ENCODE measurements at regions not wholly inside any gene's neighbourhood (a gene's known extent, or its start where the extent isn't known, plus 50 kb on each side); places are given as distances from the start of the nearest gene placed in this dataset.

DNA sequence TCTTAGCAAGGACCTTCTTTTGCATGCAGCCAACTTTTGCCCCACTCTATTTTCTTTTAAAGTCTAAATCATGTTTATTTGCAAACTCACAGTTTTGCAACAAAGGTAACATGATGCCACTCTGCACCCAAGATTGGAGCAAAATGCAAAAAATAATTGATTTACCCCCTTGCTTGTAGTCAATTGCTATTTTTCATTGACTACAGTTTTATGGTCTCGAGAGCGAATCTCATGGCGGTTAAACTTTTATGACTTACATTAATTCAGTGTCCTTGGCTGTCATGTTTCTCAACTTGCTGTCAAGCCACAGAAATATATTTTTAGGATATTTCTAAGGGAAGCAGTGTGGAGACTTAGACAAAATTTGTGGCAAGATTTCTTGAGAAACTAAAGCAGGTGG, 110.0 kb upstream of the JCAD start:
- TF ChIP-seq, protein P1, sequence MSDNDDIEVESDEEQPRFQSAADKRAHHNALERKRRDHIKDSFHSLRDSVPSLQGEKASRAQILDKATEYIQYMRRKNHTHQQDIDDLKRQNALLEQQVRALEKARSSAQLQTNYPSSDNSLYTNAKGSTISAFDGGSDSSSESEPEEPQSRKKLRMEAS (CRISPR knock-in tag; IDR thresholded peaks at IDR 0.05) = no peak
- TF ChIP-seq, protein P2, sequence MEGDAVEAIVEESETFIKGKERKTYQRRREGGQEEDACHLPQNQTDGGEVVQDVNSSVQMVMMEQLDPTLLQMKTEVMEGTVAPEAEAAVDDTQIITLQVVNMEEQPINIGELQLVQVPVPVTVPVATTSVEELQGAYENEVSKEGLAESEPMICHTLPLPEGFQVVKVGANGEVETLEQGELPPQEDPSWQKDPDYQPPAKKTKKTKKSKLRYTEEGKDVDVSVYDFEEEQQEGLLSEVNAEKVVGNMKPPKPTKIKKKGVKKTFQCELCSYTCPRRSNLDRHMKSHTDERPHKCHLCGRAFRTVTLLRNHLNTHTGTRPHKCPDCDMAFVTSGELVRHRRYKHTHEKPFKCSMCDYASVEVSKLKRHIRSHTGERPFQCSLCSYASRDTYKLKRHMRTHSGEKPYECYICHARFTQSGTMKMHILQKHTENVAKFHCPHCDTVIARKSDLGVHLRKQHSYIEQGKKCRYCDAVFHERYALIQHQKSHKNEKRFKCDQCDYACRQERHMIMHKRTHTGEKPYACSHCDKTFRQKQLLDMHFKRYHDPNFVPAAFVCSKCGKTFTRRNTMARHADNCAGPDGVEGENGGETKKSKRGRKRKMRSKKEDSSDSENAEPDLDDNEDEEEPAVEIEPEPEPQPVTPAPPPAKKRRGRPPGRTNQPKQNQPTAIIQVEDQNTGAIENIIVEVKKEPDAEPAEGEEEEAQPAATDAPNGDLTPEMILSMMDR (IDR thresholded peaks at IDR 0.05) = no peak
- TF ChIP-seq, protein P3, sequence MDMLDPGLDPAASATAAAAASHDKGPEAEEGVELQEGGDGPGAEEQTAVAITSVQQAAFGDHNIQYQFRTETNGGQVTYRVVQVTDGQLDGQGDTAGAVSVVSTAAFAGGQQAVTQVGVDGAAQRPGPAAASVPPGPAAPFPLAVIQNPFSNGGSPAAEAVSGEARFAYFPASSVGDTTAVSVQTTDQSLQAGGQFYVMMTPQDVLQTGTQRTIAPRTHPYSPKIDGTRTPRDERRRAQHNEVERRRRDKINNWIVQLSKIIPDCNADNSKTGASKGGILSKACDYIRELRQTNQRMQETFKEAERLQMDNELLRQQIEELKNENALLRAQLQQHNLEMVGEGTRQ (CRISPR knock-in tag; IDR thresholded peaks at IDR 0.05) = no peak
- TF ChIP-seq NFYB (CRISPR knock-in tag; conservative IDR thresholded peaks at IDR 0.05; ENCODE audit: low read depth) (no peak), NR2C2 (CRISPR knock-in tag; IDR thresholded peaks at IDR 0.05) (no peak), RELA (CRISPR knock-in tag; IDR thresholded peaks at IDR 0.05; ENCODE audit: borderline replicate concordance) (no peak)
- TF ChIP-seq, protein P4, sequence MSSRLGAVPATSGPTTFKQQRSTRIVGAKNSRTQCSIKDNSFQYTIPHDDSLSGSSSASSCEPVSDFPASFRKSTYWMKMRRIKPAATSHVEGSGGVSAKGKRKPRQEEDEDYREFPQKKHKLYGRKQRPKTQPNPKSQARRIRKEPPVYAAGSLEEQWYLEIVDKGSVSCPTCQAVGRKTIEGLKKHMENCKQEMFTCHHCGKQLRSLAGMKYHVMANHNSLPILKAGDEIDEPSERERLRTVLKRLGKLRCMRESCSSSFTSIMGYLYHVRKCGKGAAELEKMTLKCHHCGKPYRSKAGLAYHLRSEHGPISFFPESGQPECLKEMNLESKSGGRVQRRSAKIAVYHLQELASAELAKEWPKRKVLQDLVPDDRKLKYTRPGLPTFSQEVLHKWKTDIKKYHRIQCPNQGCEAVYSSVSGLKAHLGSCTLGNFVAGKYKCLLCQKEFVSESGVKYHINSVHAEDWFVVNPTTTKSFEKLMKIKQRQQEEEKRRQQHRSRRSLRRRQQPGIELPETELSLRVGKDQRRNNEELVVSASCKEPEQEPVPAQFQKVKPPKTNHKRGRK (CRISPR knock-in tag; IDR thresholded peaks at IDR 0.05; ENCODE audit: borderline replicate concordance) = no peak
- TF ChIP-seq, protein P5, sequence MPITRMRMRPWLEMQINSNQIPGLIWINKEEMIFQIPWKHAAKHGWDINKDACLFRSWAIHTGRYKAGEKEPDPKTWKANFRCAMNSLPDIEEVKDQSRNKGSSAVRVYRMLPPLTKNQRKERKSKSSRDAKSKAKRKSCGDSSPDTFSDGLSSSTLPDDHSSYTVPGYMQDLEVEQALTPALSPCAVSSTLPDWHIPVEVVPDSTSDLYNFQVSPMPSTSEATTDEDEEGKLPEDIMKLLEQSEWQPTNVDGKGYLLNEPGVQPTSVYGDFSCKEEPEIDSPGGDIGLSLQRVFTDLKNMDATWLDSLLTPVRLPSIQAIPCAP (CRISPR knock-in tag; IDR thresholded peaks at IDR 0.05) = no peak
- TF ChIP-seq, protein P6, sequence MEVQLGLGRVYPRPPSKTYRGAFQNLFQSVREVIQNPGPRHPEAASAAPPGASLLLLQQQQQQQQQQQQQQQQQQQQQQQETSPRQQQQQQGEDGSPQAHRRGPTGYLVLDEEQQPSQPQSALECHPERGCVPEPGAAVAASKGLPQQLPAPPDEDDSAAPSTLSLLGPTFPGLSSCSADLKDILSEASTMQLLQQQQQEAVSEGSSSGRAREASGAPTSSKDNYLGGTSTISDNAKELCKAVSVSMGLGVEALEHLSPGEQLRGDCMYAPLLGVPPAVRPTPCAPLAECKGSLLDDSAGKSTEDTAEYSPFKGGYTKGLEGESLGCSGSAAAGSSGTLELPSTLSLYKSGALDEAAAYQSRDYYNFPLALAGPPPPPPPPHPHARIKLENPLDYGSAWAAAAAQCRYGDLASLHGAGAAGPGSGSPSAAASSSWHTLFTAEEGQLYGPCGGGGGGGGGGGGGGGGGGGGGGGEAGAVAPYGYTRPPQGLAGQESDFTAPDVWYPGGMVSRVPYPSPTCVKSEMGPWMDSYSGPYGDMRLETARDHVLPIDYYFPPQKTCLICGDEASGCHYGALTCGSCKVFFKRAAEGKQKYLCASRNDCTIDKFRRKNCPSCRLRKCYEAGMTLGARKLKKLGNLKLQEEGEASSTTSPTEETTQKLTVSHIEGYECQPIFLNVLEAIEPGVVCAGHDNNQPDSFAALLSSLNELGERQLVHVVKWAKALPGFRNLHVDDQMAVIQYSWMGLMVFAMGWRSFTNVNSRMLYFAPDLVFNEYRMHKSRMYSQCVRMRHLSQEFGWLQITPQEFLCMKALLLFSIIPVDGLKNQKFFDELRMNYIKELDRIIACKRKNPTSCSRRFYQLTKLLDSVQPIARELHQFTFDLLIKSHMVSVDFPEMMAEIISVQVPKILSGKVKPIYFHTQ (CRISPR knock-in tag; IDR thresholded peaks at IDR 0.05) = no peak
- TF ChIP-seq, protein P7, sequence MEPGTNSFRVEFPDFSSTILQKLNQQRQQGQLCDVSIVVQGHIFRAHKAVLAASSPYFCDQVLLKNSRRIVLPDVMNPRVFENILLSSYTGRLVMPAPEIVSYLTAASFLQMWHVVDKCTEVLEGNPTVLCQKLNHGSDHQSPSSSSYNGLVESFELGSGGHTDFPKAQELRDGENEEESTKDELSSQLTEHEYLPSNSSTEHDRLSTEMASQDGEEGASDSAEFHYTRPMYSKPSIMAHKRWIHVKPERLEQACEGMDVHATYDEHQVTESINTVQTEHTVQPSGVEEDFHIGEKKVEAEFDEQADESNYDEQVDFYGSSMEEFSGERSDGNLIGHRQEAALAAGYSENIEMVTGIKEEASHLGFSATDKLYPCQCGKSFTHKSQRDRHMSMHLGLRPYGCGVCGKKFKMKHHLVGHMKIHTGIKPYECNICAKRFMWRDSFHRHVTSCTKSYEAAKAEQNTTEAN (CRISPR knock-in tag; IDR thresholded peaks at IDR 0.05) = no peak
- TF ChIP-seq, protein P8, sequence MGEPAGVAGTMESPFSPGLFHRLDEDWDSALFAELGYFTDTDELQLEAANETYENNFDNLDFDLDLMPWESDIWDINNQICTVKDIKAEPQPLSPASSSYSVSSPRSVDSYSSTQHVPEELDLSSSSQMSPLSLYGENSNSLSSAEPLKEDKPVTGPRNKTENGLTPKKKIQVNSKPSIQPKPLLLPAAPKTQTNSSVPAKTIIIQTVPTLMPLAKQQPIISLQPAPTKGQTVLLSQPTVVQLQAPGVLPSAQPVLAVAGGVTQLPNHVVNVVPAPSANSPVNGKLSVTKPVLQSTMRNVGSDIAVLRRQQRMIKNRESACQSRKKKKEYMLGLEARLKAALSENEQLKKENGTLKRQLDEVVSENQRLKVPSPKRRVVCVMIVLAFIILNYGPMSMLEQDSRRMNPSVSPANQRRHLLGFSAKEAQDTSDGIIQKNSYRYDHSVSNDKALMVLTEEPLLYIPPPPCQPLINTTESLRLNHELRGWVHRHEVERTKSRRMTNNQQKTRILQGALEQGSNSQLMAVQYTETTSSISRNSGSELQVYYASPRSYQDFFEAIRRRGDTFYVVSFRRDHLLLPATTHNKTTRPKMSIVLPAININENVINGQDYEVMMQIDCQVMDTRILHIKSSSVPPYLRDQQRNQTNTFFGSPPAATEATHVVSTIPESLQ (CRISPR knock-in tag; IDR thresholded peaks at IDR 0.05) = no peak
- TF ChIP-seq, protein P9, sequence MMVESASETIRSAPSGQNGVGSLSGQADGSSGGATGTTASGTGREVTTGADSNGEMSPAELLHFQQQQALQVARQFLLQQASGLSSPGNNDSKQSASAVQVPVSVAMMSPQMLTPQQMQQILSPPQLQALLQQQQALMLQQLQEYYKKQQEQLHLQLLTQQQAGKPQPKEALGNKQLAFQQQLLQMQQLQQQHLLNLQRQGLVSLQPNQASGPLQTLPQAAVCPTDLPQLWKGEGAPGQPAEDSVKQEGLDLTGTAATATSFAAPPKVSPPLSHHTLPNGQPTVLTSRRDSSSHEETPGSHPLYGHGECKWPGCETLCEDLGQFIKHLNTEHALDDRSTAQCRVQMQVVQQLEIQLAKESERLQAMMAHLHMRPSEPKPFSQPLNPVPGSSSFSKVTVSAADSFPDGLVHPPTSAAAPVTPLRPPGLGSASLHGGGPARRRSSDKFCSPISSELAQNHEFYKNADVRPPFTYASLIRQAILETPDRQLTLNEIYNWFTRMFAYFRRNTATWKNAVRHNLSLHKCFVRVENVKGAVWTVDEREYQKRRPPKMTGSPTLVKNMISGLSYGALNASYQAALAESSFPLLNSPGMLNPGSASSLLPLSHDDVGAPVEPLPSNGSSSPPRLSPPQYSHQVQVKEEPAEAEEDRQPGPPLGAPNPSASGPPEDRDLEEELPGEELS (CRISPR knock-in tag; IDR thresholded peaks at IDR 0.05) = no peak
- TF ChIP-seq, protein P10, sequence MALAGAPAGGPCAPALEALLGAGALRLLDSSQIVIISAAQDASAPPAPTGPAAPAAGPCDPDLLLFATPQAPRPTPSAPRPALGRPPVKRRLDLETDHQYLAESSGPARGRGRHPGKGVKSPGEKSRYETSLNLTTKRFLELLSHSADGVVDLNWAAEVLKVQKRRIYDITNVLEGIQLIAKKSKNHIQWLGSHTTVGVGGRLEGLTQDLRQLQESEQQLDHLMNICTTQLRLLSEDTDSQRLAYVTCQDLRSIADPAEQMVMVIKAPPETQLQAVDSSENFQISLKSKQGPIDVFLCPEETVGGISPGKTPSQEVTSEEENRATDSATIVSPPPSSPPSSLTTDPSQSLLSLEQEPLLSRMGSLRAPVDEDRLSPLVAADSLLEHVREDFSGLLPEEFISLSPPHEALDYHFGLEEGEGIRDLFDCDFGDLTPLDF (CRISPR knock-in tag; IDR thresholded peaks at IDR 0.05) = no peak
